ENCODE measurements at regions not wholly inside any gene's neighbourhood (a gene's known extent, or its start where the extent isn't known, plus 50 kb on each side); places are given as distances from the start of the nearest gene placed in this dataset.

GRCh38 chr2:196333397-196333796 is 162.0 kb upstream of the STK17B start:
- TF ChIP-seq CTCF (conservative IDR thresholded peaks at IDR 0.05), result no peak
- Mint-ChIP-seq H3K4me1 (peaks cover 4% of the 10 kb centered on the region), H3K36me3 (ENCODE audit: low read depth) (no peaks in the 10 kb centered on the region), H3K27me3 (ENCODE audit: low read depth) (no peaks in the 10 kb centered on the region), H3K9me3 (no peaks in the 10 kb centered on the region), H3K4me3 (no peak overlapping the region), H3K27ac (ENCODE audit: unreplicated experiment) (no peak overlapping the region)
- DNase-seq (ENCODE audit: low read depth, low spot score), result no peak

- no peak for TF ChIP-seq CTCF (conservative IDR thresholded peaks at IDR 0.05)
- H3K27ac Mint-ChIP-seq (ENCODE audit: unreplicated experiment), result no peak overlapping the region
- DNase-seq (ENCODE audit: low read depth, low spot score), result no peak
- no peaks in the 10 kb centered on the region for H3K36me3 Mint-ChIP-seq (ENCODE audit: low read depth)
- H3K9me3 Mint-ChIP-seq, result no peaks in the 10 kb centered on the region
- peaks cover 4% of the 10 kb centered on the region for H3K4me1 Mint-ChIP-seq
- H3K4me3 Mint-ChIP-seq, result no peak overlapping the region
- no peaks in the 10 kb centered on the region for H3K27me3 Mint-ChIP-seq (ENCODE audit: low read depth)
Observed at GRCh38 chr2:196334710-196335109, 163.3 kb upstream of the STK17B start.

- Mint-ChIP-seq H3K4me3 (no peak overlapping the region), H3K4me1 (peaks cover 4% of the 10 kb centered on the region), H3K36me3 (ENCODE audit: low read depth) (no peaks in the 10 kb centered on the region), H3K27ac (ENCODE audit: unreplicated experiment) (no peak overlapping the region), H3K27me3 (ENCODE audit: low read depth) (no peaks in the 10 kb centered on the region), H3K9me3 (no peaks in the 10 kb centered on the region)
- DNase-seq (ENCODE audit: low read depth, low spot score), result no peak
- TF ChIP-seq CTCF (conservative IDR thresholded peaks at IDR 0.05), result no peak
Observed at GRCh38 chr2:196335221-196335634, 163.8 kb upstream of the STK17B start.

- no peak for TF ChIP-seq CTCF (conservative IDR thresholded peaks at IDR 0.05)
- Mint-ChIP-seq H3K4me1 (peaks cover 4% of the 10 kb centered on the region), H3K27ac (ENCODE audit: unreplicated experiment) (no peak overlapping the region), H3K36me3 (ENCODE audit: low read depth) (no peaks in the 10 kb centered on the region), H3K4me3 (no peak overlapping the region), H3K27me3 (ENCODE audit: low read depth) (no peaks in the 10 kb centered on the region), H3K9me3 (no peaks in the 10 kb centered on the region)
- DNase-seq (ENCODE audit: low read depth, low spot score), result no peak
Observed at GRCh38 chr2:196336207-196336606, 164.8 kb upstream of the STK17B start.

- Mint-ChIP-seq H3K4me1 (peaks cover 3% of the 10 kb centered on the region), H3K27ac (ENCODE audit: unreplicated experiment) (no peak overlapping the region), H3K9me3 (no peaks in the 10 kb centered on the region), H3K4me3 (no peak overlapping the region), H3K36me3 (ENCODE audit: low read depth) (no peaks in the 10 kb centered on the region), H3K27me3 (ENCODE audit: low read depth) (no peaks in the 10 kb centered on the region)
- no peak for TF ChIP-seq CTCF (conservative IDR thresholded peaks at IDR 0.05)
- DNase-seq (ENCODE audit: low read depth, low spot score), result no peak
Observed at GRCh38 chr2:196336715-196337114, 165.3 kb upstream of the STK17B start.
